Endometrial microvascular endothelial cells (primary cell): ENCODE measurements at regions not wholly inside any gene's neighbourhood (a gene's known extent, or its start where the extent isn't known, plus 50 kb on each side); places are given as distances from the start of the nearest gene placed in this dataset.

Source experiments
- in situ Hi-C: cut with HindIII; loops from 2 replicates; pipeline ENCODE4 v1.10.0; 2017; ENCODE audit warnings: low sequenced_read_pairs, low pct_unique_long_range_greater_than_20kb; ENCODE audit errors: inconsistent ontology term

- in situ Hi-C loops = no loop called here
Measured at GRCh38 chr18:65429601-65430000, 321.2 kb upstream of the CDH7 start.

- in situ Hi-C loops = no loop called here
Measured at GRCh38 chr18:65425366-65425765, 325.4 kb upstream of the CDH7 start.

GRCh38 chr18:65423776-65424175 is 327.0 kb upstream of the CDH7 start:
- in situ Hi-C loops = no loop called here

- in situ Hi-C loops = no loop called here
Measured at GRCh38 chr18:65422544-65423136, 328.2 kb upstream of the CDH7 start.

- in situ Hi-C loops = no loop called here
Measured at GRCh38 chr18:65415098-65415497, 335.7 kb upstream of the CDH7 start.

- in situ Hi-C loops = no loop called here
Measured at GRCh38 chr18:65414501-65414900, 336.3 kb upstream of the CDH7 start.

GRCh38 chr18:65411061-65411460 is 339.8 kb upstream of the CDH7 start:
- in situ Hi-C loops = no loop called here

- in situ Hi-C loops = no loop called here
Measured at GRCh38 chr18:65409261-65409660, 341.6 kb upstream of the CDH7 start.

GRCh38 chr18:65403534-65403933 is 347.3 kb upstream of the CDH7 start:
- in situ Hi-C loops = no loop called here

- in situ Hi-C loops = no loop called here
Measured at GRCh38 chr18:65399091-65399490, 351.7 kb upstream of the CDH7 start.

- in situ Hi-C loops = no loop called here
Measured at GRCh38 chr18:65398347-65399075, 352.3 kb upstream of the CDH7 start.

GRCh38 chr18:65380986-65381385 is 369.8 kb upstream of the CDH7 start:
- in situ Hi-C loops = no loop called here

GRCh38 chr18:65380571-65380970 is 370.2 kb upstream of the CDH7 start:
- in situ Hi-C loops = no loop called here

- in situ Hi-C loops = no loop called here
Measured at GRCh38 chr18:65372904-65373303, 377.9 kb upstream of the CDH7 start.

- in situ Hi-C loops = no loop called here
Measured at GRCh38 chr18:65365245-65365980, 385.4 kb upstream of the CDH7 start.

- in situ Hi-C loops = no loop called here
Measured at GRCh38 chr18:65363911-65364632, 386.7 kb upstream of the CDH7 start.

GRCh38 chr18:65363011-65363410 is 387.8 kb upstream of the CDH7 start:
- in situ Hi-C loops = no loop called here

GRCh38 chr18:65359479-65359878 is 391.3 kb upstream of the CDH7 start:
- in situ Hi-C loops = no loop called here

GRCh38 chr18:65358306-65358705 is 392.5 kb upstream of the CDH7 start:
- in situ Hi-C loops = no loop called here

- in situ Hi-C loops = no loop called here
Measured at GRCh38 chr18:65352186-65352585, 398.6 kb upstream of the CDH7 start.
